DLD1 (cell line): ENCODE measurements at regions not wholly inside any gene's neighbourhood (a gene's known extent, or its start where the extent isn't known, plus 50 kb on each side); places are given as distances from the start of the nearest gene placed in this dataset.

Source experiments
- in situ Hi-C: cut with HindIII; loops from 2 replicates; pipeline ENCODE4 v1.10.0; 2017; ENCODE audit warnings: low sequenced_read_pairs

GRCh38 chr12:131213896-131214442, 260.3 kb downstream of the ADGRD1 start:
- in situ Hi-C loops, result loop anchor here (10.0 kb wide), 1 partner anchor 141 kb away; no protein-coding TSS in a partner anchor

- in situ Hi-C loops, result loop anchor here (10.0 kb wide), 1 partner anchor 140 kb away; no protein-coding TSS in a partner anchor
These were observed 261.2 kb downstream of the ADGRD1 start for GRCh38 chr12:131214936-131215335.

GRCh38 chr12:131216587-131216986, 262.9 kb downstream of the ADGRD1 start:
- in situ Hi-C loops, result loop anchor here (10.0 kb wide), 1 partner anchor 138 kb away; no protein-coding TSS in a partner anchor

- in situ Hi-C loops, result loop anchor here (10.0 kb wide), 1 partner anchor 138 kb away; no protein-coding TSS in a partner anchor
These were observed 263.4 kb downstream of the ADGRD1 start for GRCh38 chr12:131217024-131217586.

- in situ Hi-C loops, result loop anchor here (10.0 kb wide), 1 partner anchor 137 kb away; no protein-coding TSS in a partner anchor
These were observed 264.6 kb downstream of the ADGRD1 start for GRCh38 chr12:131218026-131218922.

GRCh38 chr12:131218923-131219669, 265.4 kb downstream of the ADGRD1 start:
- in situ Hi-C loops, result loop anchor here (10.0 kb wide), 1 partner anchor 136 kb away; no protein-coding TSS in a partner anchor

GRCh38 chr12:131219670-131220330, 266.1 kb downstream of the ADGRD1 start:
- in situ Hi-C loops, result loop anchor here (10.0 kb wide), 1 partner anchor 135 kb away; no protein-coding TSS in a partner anchor

- in situ Hi-C loops, result no loop called here
These were observed 266.6 kb downstream of the ADGRD1 start for GRCh38 chr12:131220331-131220685.

- in situ Hi-C loops, result no loop called here
These were observed 267.6 kb downstream of the ADGRD1 start for GRCh38 chr12:131221061-131221956.

- in situ Hi-C loops, result no loop called here
These were observed 268.2 kb downstream of the ADGRD1 start for GRCh38 chr12:131221957-131222328.

- in situ Hi-C loops, result no loop called here
These were observed 268.8 kb downstream of the ADGRD1 start for GRCh38 chr12:131222329-131223139.

GRCh38 chr12:131223171-131223761, 269.6 kb downstream of the ADGRD1 start:
- in situ Hi-C loops, result no loop called here

- in situ Hi-C loops, result no loop called here
These were observed 270.1 kb downstream of the ADGRD1 start for GRCh38 chr12:131223791-131224225.

GRCh38 chr12:131224226-131225065, 270.7 kb downstream of the ADGRD1 start:
- in situ Hi-C loops, result loop anchor here (5.0 kb wide), 1 partner anchor 213 kb away; no protein-coding TSS in a partner anchor

GRCh38 chr12:131225066-131225380, 271.3 kb downstream of the ADGRD1 start:
- in situ Hi-C loops, result loop anchor here (5.0 kb wide), 1 partner anchor 212 kb away; no protein-coding TSS in a partner anchor

- in situ Hi-C loops, result loop anchor here (5.0 kb wide), 1 partner anchor 211 kb away; no protein-coding TSS in a partner anchor
These were observed 272.9 kb downstream of the ADGRD1 start for GRCh38 chr12:131226345-131227265.
